Astrocyte of the hippocampus (primary cell): ENCODE measurements at regions not wholly inside any gene's neighbourhood (a gene's known extent, or its start where the extent isn't known, plus 50 kb on each side); places are given as distances from the start of the nearest gene placed in this dataset.
A peak's percentile ranks its signal among the peaks of the same experiment; 100 is the strongest.
"Not testable (repeated sequence)": the region's sequence is repeated elsewhere in the genome, so short reads cannot be mapped to it uniquely, and the experiment has no call there.

Experiments used
- DNase-seq: peaks from one replicate; pipeline ENCODE4 v3.0.0; 2011; ENCODE audit warnings: low read depth, low spot score

GRCh38 chr9:97179616-97180015 is 127.8 kb upstream of the CCDC180 start:
- no peak for DNase-seq

DNA sequence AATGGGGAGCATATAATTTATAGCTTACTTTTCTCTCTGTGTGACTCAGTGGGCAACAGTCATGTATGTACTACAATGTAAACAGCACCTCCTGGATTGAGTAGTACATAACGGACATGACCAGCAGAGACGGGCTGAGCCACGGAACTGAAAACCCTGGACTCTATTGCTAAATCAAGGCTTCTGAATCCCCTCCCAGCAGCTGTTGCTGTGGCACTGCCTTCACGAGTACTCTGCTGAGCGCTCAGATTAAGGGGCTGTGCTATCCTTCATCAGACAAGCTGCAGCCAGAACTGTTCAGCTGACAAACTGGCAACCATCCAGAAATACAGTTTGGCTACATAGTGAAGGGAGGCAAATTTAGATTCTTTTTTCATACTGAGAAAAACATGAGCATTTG is 131.3 kb upstream of the CCDC180 start:
- DNase-seq: no peak

GRCh38 chr9:97168174-97168573 is 129.2 kb upstream of the CTSV start:
- DNase-seq: not testable (repeated sequence)

DNA sequence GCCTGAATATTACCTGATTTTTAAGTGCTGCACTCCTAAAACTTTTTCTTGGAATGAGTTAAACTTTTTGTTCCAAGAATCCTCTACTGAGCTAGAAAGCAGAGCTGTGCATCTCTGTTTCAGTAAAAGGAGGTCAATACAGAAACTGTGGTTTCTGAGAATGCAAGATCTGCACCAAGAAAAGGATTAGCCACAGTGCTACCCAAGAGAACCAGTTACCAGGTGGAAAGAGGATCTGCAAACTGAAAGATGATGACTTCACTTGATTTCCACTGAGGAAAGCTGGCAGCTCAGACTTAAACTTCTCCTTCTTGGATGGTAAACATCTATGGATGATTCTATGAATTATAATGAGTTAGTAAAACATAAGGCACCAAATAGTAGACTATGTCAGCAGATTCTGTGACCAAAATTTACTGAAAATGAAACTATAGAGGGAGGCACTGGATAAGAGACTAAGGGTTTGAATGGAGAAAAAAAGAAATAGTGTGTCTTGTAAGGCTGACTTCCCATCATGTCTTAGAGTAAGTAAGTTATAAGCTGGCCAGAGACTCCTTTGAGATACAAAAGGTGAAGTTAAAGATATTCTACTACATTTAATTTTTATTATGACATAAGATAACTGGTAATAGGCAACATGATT is 127.7 kb upstream of the CTSV start:
- not testable (repeated sequence) for DNase-seq

DNA sequence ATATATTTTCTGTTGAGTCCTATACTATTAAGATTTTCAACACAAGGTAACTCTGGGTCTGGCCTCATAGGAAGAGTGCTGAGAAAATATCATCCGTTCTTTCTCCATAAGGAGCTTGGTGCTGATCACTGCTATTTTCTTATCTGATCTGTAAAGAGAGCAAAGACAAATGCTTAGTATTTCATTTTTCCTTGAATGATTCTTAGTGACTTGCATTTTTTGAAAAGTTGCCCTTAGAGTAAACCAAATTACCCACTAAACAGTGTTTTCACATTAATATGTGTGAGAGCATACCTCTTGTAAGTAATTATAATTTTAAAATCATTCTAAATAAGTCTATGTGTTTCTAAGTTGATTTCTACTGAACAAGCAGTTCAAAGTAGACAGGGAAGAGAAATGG is 121.3 kb upstream of the CTSV start:
- no peak for DNase-seq

- DNase-seq: not testable (repeated sequence)
These were observed 119.8 kb upstream of the CTSV start for GRCh38 chr9:97158722-97159121.

- not testable (repeated sequence) for DNase-seq
These were observed 116.5 kb upstream of the CTSV start for GRCh38 chr9:97155441-97155840.

GRCh38 chr9:97153967-97154366 is 115.0 kb upstream of the CTSV start:
- no peak for DNase-seq

DNA sequence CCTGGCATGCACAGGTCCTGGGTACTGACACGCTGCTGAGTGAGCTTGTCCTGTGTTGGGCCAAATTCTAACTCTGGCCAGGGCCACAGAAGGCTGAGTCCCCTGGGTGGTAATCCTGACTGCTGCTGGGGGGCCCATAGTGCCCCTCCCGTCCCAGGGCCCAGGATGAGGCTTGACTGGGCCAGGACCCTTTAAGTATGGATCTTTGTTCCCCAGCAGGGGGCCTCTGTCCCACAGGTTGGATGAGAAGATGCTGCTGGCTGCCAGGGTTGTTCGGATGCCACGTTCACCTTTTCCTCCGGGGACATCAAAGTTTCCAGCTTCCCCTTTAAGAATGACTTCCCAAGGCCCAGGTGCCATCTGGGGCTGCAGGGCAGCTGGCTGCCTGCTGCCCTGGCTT is 114.2 kb upstream of the CTSV start:
- DNase-seq: not testable (repeated sequence)

- not testable (repeated sequence) for DNase-seq
These were observed 111.5 kb upstream of the CTSV start for GRCh38 chr9:97150471-97150870.

DNA sequence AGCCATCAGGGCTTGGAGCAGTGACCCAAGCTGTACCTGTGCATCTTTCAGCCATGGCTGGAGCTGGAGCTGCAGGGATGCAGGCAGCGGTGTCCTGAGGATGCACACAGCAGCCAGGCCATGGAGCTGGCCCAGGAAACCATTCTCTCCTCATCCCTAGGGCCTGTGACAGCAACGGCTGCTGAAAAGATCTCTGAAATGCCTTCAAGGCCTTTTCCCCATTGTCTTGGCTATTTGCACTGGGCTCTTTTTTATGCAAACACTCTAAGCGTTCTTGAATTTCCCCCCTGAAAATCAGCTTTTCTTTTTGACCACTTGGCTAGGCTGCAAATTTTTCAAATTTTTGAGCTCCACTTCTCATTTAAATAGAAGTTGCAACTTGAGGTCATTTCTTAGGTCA is 109.5 kb upstream of the CTSV start:
- DNase-seq: peak; percentile 14

GRCh38 chr9:97145680-97146079 is 106.7 kb upstream of the CTSV start:
- not testable (repeated sequence) for DNase-seq

DNA sequence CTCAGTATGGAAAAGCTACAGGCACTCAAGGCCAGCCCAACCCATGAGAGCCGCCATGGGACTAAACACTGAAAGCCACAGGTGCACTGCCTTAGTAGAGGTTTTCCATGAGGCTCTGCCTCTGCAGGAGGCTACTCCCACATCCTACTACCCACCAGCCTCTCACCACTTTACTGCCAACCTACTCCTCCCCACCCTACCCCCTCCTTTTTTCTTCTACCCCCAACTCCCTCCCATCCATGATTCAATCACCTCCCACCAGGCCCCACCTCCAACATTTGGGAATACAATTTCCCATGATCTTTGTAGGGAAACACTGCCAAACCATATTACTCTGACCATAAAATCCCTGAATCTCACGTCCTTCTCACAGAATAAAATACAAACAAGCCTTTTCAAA is 101.6 kb upstream of the CTSV start:
- DNase-seq: no peak

GRCh38 chr9:97136421-97136820 is 97.5 kb upstream of the CTSV start:
- no peak for DNase-seq

DNA sequence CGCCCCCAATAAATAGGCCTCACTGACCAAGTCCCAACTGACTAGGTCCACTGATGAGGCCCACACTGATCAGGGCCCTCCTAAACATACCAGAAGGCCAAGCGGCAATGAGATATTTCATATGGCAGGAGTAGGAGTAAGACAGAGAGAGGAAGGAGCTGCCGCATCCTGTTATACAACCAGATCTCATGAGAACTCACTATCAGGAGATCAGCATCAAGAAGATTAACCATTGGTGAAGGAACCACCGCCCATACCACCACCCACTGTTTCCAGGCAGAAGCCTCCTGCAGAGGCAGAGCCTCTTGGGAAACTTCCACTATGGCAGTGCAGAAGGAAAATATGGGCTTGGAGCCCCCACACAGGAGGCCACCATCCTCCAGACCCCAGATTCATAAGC is 95.0 kb upstream of the CTSV start:
- DNase-seq: not testable (repeated sequence)

- no peak for DNase-seq
These were observed 93.9 kb upstream of the CTSV start for GRCh38 chr9:97132865-97133264.

DNA sequence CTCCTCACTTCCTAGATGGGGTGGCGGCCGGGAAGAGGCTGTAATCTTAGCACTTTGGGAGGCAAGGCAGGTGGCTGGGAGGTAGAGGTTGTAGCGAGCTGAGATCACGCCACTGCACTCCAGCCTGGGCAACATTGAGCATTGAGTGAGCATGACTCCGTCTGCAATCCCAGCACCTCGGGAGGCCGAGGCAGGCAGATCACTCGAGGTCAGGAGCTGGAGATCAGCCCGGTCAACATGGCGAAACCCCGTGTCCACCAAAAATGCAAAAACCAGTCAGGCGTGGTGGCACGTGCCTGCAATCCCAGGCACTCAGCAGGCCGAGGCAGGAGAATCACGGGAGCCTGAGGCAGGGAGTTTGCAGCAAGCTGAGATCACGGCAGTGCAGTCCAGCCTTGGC is 91.9 kb upstream of the CTSV start:
- not testable (repeated sequence) for DNase-seq

DNA sequence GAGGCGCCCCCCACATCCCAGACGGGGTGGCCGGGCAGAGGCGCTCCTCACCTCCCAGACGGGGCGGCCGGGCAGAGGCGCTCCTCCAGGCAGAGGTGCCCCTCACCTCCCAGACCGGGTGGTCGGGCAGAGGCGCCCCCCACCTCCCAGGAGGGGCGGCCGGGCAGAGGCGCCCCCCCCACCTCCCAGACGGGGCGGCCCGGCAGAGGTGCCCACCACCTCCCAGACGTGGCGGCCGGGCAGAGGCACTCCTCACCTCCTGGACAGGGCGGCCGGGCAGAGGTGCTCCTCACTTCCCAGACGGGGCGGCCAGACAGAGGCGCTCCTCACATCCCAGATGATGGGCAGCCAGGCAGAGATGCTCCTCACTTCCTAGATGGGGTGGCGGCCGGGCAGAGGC is 91.4 kb upstream of the CTSV start:
- not testable (repeated sequence) for DNase-seq

DNA sequence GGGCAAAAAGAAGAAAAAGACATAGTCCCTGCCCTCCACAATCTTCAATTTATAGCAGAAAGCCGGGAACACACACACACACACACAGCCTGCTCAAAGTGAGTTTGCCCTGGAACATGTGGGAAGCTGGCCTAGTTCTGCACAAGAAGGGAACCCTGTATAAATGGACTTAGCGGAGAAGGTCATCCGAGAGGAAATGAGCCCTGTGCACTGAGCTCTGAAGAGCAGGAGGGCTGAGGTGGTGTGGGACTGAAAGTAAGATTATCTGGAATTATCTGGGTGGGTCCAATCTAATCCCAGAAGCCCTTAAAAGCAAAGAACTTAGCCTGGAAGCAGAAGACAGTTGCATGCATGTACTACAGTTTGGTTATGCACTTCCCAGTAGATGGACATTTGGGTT is 90.0 kb upstream of the CTSV start:
- no peak for DNase-seq

GRCh38 chr9:97124256-97124655 is 85.3 kb upstream of the CTSV start:
- no peak for DNase-seq

GRCh38 chr9:97110696-97111095 is 71.8 kb upstream of the CTSV start:
- DNase-seq: no peak

DNA sequence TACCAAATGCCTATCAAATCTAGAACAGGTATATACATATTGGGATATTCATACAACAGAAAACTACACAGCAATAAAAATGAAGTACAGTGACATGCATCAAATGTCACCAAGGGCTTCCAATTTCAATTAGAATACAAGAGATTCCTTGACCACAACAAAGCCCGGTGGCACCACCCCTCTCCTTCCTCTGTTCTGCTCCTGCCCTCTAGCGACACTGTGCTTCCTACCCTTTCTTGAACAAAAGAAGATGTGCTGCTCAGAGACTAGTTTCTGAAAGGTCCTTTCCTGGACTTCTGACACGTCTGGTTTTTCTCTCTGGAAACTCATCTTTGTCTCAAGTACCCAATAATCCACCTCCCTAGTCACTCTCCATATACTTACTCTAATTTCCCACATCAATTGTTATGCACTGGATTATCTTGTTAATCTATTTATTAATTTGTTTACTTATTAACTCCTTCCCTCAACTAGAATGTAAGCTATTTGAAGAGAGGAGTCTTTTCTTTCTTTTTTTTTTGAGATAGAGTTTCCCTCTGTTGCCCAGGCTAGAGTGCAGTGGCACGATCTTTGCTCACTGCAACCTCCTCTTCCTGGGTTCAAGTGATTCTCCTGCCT is 70.4 kb upstream of the CTSV start:
- DNase-seq: peak; percentile 41

- not testable (repeated sequence) for DNase-seq
These were observed 66.3 kb upstream of the CTSV start for GRCh38 chr9:97105220-97105619.
